ENCODE measurements at regions not wholly inside any gene's neighbourhood (a gene's known extent, or its start where the extent isn't known, plus 50 kb on each side); places are given as distances from the start of the nearest gene placed in this dataset.

- no peak for TF ChIP-seq CTCF (IDR thresholded peaks at IDR 0.05 in 4 of 5, conservative IDR thresholded peaks at IDR 0.05 in 1 of 5)
- TF ChIP-seq POLR2A (IDR thresholded peaks at IDR 0.05) = no peak
Measured at GRCh38 chr2:56109994-56110393, 73.8 kb upstream of the CCDC85A start.

Data from gastrocnemius medialis (tissue), 4 donors.